NB4 (cell line): ENCODE measurements at regions not wholly inside any gene's neighbourhood (a gene's known extent, or its start where the extent isn't known, plus 50 kb on each side); places are given as distances from the start of the nearest gene placed in this dataset.

Source experiments
- MAX ChIP-seq: IDR thresholded peaks from 2 replicates; pipeline ENCODE4 v1.6.1; 2011; ENCODE audit warnings: low read depth, low read length
- POLR2A ChIP-seq: IDR thresholded peaks from 2 replicates; pipeline ENCODE4 v1.6.1; 2011; ENCODE audit warnings: mild to moderate bottlenecking; ENCODE audit not compliant: insufficient read length; ENCODE audit errors: extremely low read depth
- TF ChIP-seq, protein P1 (sequence below): IDR thresholded peaks from one replicate; pipeline ENCODE4 v1.5.1; 2012; ENCODE audit warnings: low read depth, low read length

DNA sequence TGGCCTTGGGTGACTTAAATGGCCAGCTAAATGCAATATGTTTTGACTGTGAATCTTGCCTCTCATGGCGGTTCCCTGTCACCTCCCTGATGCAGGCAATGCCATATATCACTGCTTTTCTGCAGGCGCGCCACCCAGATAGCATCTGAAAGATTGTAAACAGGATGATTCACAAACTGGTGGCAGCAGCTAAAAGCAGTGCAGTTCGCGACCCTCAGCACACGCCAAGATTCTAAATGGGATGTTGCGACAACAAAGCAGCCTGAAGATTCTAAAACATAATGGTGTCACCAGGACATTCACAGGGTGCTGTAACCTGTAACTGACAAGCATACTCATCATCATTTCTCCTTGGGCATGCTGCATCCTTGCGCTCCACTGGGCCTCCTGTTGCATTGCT lies 440.4 kb upstream of the CADM1 start:
- TF ChIP-seq, protein P1, sequence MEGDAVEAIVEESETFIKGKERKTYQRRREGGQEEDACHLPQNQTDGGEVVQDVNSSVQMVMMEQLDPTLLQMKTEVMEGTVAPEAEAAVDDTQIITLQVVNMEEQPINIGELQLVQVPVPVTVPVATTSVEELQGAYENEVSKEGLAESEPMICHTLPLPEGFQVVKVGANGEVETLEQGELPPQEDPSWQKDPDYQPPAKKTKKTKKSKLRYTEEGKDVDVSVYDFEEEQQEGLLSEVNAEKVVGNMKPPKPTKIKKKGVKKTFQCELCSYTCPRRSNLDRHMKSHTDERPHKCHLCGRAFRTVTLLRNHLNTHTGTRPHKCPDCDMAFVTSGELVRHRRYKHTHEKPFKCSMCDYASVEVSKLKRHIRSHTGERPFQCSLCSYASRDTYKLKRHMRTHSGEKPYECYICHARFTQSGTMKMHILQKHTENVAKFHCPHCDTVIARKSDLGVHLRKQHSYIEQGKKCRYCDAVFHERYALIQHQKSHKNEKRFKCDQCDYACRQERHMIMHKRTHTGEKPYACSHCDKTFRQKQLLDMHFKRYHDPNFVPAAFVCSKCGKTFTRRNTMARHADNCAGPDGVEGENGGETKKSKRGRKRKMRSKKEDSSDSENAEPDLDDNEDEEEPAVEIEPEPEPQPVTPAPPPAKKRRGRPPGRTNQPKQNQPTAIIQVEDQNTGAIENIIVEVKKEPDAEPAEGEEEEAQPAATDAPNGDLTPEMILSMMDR = no peak
- TF ChIP-seq POLR2A (no peak), MAX (no peak)
